ENCODE measurements at regions not wholly inside any gene's neighbourhood (a gene's known extent, or its start where the extent isn't known, plus 50 kb on each side); places are given as distances from the start of the nearest gene placed in this dataset.
"Not testable (repeated sequence)": the region's sequence is repeated elsewhere in the genome, so short reads cannot be mapped to it uniquely, and the experiment has no call there.

DNA sequence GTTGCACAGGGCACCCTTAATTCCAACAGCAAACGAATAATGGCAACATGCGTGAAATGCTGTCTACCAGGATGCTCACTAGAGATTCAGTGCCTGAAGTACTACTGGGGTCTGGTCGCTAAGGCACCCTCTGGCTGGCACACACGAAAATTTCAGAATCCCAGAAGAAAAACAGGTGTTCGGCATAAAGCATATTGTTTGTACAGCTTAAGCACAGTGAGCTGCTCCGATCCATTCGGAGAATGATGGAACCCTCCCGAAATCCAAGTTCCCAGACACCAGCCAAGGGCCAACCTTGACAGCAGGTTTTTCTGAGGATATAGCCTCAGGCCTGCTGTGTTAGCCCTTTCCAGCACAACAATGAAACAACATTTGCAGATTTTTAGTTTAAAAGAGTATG lies 61.4 kb upstream of the ALDH1B1 start:
- FAIRE-seq (no peak), DNase-seq (ENCODE audit: insufficient read length) (no peak)
- no peak for TF ChIP-seq POLR2AphosphoS5 (IDR thresholded peaks at IDR 0.05; ENCODE audit: low read depth, low read length)
- TF ChIP-seq POLR2A (IDR thresholded peaks at IDR 0.05; ENCODE audit: low read depth, low read length), result no peak
- TF ChIP-seq TAF1 (IDR thresholded peaks at IDR 0.05; ENCODE audit: borderline replicate concordance, low read depth, low read length), result no peak

DNA sequence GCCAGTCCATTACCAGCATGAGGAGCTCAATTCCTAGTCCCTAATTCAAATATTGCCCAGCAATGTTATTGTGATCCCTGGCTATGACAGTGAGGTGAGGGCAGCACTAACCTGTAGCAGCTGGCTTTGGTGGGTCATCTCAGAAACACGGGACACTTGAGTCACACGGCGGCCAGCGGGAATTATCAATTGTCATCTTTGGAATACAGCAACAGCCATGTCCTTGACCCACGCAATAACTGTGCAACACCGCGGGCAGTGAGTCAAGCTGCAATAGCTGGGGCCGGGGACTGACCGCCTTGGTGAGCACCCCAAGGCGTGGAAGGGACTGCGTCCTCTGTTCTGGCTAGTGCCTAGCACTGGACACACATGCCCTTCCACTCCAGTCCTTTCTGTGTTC lies 62.5 kb upstream of the ALDH1B1 start:
- no peak for DNase-seq (ENCODE audit: insufficient read length)
- no peak for TF ChIP-seq POLR2A (IDR thresholded peaks at IDR 0.05; ENCODE audit: low read depth, low read length)
- no peak for FAIRE-seq

DNA sequence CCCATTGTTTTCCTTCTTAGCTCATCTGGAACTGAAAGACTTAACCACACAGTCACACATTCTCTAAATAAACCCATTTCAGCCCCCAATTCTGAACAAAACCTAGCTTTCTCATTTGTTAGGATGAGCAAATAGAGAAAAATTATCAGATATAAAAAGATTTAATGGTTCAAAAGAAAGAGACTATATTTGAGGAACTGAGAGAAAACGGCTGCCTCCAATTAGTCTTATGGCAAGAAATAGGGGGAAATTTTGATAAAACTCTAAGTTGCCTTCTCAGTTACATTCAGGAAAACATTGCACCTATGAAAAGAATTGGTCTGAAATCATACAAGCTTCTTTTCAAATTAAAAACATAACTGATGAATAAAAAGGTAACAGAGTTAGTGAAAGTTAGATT lies 63.7 kb upstream of the ALDH1B1 start:
- no peak for DNase-seq (ENCODE audit: insufficient read length)
- TF ChIP-seq POLR2AphosphoS5 (IDR thresholded peaks at IDR 0.05; ENCODE audit: low read depth, low read length) (no peak), POLR2A (IDR thresholded peaks at IDR 0.05; ENCODE audit: low read depth, low read length) (no peak), TAF1 (IDR thresholded peaks at IDR 0.05; ENCODE audit: borderline replicate concordance, low read depth, low read length) (no peak)
- no peak for FAIRE-seq

DNA sequence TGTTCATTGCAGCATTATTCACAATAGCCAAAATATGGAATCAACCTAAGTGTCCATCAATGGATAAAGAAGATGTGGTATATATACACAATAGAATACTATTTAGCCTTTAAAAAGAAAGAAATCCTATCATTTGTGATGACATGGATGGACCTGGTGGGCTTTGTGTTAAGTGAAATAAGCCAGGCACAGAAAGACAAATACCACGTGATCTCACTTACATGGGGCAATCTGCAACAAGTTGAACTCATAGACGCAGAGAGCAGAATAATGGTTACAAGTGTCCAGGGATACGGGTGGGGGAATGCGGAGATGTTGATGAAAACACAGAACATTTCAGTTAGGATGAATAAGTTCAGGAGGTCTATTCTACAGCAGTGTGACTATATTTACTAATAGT lies 66.4 kb upstream of the ALDH1B1 start:
- DNase-seq (ENCODE audit: insufficient read length) (no peak), FAIRE-seq (no peak)
- TF ChIP-seq POLR2AphosphoS5 (IDR thresholded peaks at IDR 0.05; ENCODE audit: low read depth, low read length) (no peak), POLR2A (IDR thresholded peaks at IDR 0.05; ENCODE audit: low read depth, low read length) (no peak), TAF1 (IDR thresholded peaks at IDR 0.05; ENCODE audit: borderline replicate concordance, low read depth, low read length) (no peak)

DNA sequence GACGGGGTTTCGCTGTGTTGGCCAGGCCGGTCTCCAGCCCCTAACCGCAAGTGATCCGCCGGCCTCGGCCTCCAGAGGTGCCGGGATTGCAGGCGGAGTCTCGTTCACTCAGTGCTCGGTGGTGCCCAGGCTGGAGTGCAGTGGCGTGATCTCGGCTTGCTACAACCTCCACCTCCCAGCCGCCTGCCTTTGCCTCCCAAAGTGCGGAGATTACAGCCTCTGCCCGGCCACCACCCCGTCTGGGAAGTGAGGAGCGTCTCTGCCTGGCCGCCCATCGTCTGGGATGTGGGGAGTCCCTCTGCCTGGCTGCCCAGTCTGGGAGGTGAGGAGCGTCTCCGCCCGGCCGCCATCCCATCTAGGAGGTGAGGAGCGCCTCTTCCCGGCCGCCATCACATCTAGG lies 68.3 kb upstream of the ALDH1B1 start:
- FAIRE-seq, result not testable (repeated sequence)

DNA sequence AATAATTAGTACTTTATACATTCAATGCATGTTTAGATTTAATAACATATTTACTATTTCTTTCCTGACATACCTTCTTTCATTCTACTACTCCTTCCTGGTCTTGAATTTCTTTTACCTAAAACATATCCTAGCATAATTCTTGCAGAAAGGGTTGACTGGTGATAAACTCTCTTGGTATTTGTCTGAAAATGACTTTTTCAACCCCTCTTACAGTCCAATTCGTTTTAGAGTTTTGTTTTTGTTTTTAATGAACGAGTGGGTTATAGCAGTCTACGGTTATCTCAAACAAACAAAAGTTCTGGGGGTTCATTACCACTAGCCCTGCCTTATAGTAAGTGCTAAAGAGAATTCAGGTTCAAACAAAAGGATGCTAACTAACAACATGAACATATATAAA lies 69.6 kb upstream of the ALDH1B1 start:
- no peak for FAIRE-seq
- TF ChIP-seq TAF1 (IDR thresholded peaks at IDR 0.05; ENCODE audit: borderline replicate concordance, low read depth, low read length), result no peak
- TF ChIP-seq POLR2AphosphoS5 (IDR thresholded peaks at IDR 0.05; ENCODE audit: low read depth, low read length), result no peak
- TF ChIP-seq POLR2A (IDR thresholded peaks at IDR 0.05; ENCODE audit: low read depth, low read length), result no peak
- DNase-seq (ENCODE audit: insufficient read length), result no peak

More for the DNA sequence above, 68.3 kb upstream of the ALDH1B1 start:
- DNase-seq (ENCODE audit: insufficient read length), result not testable (repeated sequence)

DNA sequence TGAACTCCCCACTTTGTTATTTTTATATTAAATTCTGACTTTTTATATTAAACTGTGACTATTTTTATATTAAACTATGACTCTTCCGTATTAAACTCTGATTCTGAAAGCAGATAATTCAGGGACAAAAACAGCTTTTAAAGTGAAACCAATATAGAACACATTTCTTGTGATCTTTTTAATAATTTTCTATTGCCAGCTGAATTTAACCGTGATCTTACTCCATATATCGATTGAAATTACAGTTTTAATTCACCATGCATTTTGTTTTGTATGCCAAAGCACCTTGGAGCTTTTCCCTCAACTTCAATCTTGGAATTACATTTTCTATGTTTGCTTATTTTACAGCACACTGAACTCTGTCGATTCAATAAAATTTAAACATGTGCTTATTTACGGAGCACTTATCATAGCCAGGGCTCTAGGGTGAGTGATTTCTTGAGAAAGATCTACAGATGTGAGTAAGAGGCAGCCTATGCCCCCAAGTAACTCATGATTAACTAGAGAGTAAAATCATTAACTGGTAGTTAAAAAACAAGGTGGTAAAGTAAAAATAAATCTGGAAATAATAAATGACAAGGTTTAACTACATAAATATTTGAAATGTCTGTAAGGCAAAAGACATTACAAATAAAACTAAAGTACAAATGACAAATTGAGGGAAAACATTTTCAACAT lies 72.9 kb upstream of the ALDH1B1 start:
- DNase-seq (ENCODE audit: insufficient read length), result no peak
- TF ChIP-seq POLR2AphosphoS5 (IDR thresholded peaks at IDR 0.05; ENCODE audit: low read depth, low read length) (no peak), TAF1 (IDR thresholded peaks at IDR 0.05; ENCODE audit: borderline replicate concordance, low read depth, low read length) (no peak), POLR2A (IDR thresholded peaks at IDR 0.05; ENCODE audit: low read depth, low read length) (no peak)
- no peak for FAIRE-seq

DNA sequence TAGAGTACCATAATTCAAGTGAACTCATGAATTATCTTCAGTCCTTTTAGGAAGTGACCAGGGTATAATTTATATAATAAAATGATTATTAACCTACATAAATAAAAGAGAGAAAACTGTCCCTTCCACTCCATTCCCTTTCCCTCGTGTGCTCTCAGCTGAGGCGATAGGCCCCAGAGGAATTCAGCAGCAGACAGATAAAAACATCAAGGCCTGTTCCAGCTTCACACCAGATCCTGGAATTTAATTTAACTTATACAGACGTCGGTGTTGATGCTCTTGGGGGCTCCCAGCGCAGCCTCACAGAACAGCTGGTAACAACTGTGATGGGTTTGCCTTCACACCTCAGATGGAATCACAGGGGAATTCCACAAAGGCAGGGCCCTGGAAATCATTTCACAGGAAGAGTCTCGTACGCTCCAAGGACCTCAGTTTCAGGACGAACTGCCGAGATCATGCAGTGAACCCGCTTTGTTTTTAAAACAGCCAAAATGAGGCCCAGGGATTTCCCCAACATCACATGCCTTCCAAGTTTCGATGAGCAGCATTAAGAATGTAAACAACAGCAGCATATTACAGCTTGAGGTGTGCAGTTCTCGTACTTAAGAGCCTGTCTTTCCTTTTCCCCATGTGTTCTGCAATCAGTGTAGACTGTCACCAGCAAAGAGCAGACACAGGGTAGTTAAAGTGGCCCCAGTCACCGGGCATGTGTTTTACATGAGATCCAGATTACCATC lies 73.6 kb upstream of the ALDH1B1 start:
- peak; percentile 85 for FAIRE-seq

DNA sequence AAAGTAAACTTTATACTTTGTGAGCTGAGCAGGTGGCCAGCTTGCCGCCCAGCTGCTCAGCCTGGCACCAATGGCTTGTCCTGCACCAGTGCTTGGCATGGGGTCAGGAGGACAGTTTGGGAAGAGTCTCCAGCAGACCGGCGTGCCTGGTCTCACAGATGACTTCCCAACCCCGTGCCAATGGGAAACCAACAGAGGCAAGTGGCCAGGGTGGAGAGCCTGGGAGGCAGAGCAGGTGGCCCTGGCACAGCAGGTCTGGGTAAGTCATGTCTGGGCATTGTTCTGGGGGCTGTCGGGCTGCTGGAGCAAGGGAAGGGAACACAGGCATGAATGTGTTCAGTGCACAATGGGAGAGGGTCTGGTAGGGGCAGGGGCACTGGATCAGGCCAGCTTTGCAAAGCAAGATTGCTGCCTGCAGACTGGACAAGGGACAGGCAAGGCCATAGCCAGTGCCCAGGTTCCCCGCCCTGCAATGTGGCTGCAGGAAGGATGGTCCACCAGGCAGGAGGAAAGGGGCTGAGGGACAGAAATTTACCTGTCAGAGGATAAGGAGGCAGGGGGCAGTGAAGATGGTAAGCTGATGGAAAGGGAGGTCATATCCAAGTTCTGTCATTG lies 76.2 kb upstream of the ALDH1B1 start:
- FAIRE-seq (no peak), DNase-seq (ENCODE audit: insufficient read length) (no peak)

More for the DNA sequence above, 73.6 kb upstream of the ALDH1B1 start:
- DNase-seq (ENCODE audit: insufficient read length), result no peak
- TF ChIP-seq TAF1 (IDR thresholded peaks at IDR 0.05; ENCODE audit: borderline replicate concordance, low read depth, low read length) (no peak), POLR2AphosphoS5 (IDR thresholded peaks at IDR 0.05; ENCODE audit: low read depth, low read length) (no peak), POLR2A (IDR thresholded peaks at IDR 0.05; ENCODE audit: low read depth, low read length) (no peak)

DNA sequence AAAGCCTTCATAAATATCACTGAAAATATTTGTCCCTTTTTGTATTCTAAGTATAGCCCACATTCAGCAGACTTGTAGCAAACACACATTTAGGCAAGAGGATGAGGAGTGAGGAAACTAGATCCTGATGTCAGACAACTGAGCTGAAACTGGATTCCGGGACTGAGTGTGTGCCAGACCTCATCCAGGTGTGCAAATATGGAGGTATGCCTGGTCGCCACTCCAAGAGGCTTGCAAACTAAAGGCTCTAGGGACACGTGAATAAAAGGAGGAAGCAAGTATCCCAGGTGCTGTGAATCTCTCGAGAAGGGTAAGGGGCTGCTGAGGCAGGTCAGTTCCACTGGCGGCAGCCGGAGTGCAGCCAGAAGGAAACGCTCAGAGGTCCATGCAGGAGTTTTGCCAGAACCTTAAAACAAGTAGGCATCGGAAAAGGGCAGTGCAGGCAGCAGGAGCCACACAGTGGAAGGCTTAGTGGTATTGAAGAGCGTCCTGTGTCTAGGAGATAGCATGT lies 77.4 kb upstream of the ALDH1B1 start:
- FAIRE-seq, result no peak

More for the DNA sequence above, 76.2 kb upstream of the ALDH1B1 start:
- no peak for TF ChIP-seq POLR2A (IDR thresholded peaks at IDR 0.05; ENCODE audit: low read depth, low read length)
- no peak for TF ChIP-seq TAF1 (IDR thresholded peaks at IDR 0.05; ENCODE audit: borderline replicate concordance, low read depth, low read length)
- no peak for TF ChIP-seq POLR2AphosphoS5 (IDR thresholded peaks at IDR 0.05; ENCODE audit: low read depth, low read length)

DNA sequence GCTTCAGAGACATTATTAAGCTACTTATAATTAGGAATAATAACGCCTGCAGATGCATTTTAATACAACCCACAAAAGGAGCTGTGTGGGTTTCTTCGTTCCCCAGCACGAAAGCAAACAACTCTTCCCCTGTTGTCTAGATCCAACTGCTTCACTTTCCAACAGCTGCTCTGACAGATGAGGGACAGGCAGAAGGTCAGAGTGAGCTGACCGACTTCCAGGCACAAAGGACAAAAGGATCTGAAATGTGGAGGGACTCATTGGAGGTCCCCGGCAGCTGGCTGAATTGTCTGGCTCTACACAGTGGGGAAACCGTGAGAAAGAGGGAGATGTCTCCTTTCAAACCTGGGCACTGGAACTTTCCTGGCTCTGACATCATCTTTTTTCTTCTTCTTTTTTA lies 79.1 kb upstream of the ALDH1B1 start:
- FAIRE-seq, result no peak
- DNase-seq (ENCODE audit: insufficient read length), result no peak
- no peak for TF ChIP-seq POLR2AphosphoS5 (IDR thresholded peaks at IDR 0.05; ENCODE audit: low read depth, low read length)

More for the DNA sequence above, 77.4 kb upstream of the ALDH1B1 start:
- no peak for TF ChIP-seq TAF1 (IDR thresholded peaks at IDR 0.05; ENCODE audit: borderline replicate concordance, low read depth, low read length)
- no peak for TF ChIP-seq POLR2A (IDR thresholded peaks at IDR 0.05; ENCODE audit: low read depth, low read length)
- TF ChIP-seq POLR2AphosphoS5 (IDR thresholded peaks at IDR 0.05; ENCODE audit: low read depth, low read length), result no peak
- DNase-seq (ENCODE audit: insufficient read length), result no peak

DNA sequence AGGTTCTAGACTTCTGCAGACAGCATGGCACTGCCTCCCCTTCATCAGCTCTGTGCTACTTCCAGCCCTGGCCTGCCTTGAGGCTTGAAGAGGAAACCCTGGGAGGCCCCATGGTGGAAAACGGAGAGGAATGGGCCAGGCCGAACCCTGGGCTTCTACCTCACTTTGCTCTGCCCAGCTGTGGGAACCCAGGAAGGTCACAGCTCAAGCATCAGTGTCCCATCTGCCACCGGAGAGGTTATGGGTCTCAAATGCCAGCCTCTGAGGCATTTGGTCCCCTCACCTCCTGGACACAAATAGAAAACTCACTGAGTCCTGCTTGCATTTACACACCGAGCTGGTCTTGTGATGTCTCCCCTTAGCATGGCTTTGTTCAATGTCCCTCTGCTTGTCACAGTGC lies 80.1 kb upstream of the ALDH1B1 start:
- TF ChIP-seq POLR2A (IDR thresholded peaks at IDR 0.05; ENCODE audit: low read depth, low read length) (no peak), TAF1 (IDR thresholded peaks at IDR 0.05; ENCODE audit: borderline replicate concordance, low read depth, low read length) (no peak), POLR2AphosphoS5 (IDR thresholded peaks at IDR 0.05; ENCODE audit: low read depth, low read length) (no peak)
- FAIRE-seq, result no peak
- DNase-seq (ENCODE audit: insufficient read length), result no peak
